ENCODE measurements at regions not wholly inside any gene's neighbourhood (a gene's known extent, or its start where the extent isn't known, plus 50 kb on each side); places are given as distances from the start of the nearest gene placed in this dataset.

- no peak for TF ChIP-seq CTCF (conservative IDR thresholded peaks at IDR 0.05 in 1 of 2, IDR thresholded peaks at IDR 0.05 in 1 of 2; ENCODE audit: low read depth in 1 of 2, low read length in 2 of 2)
- no peak for TF ChIP-seq EZH2 (IDR thresholded peaks at IDR 0.05; ENCODE audit: low read length, missing control alignments)
Measured at GRCh38 chr4:160505724-160506123, 1402.8 kb downstream of the RAPGEF2 start.

All from fibroblast of lung (primary cell).